NCI-H345 treated with DMSO at 0.1 percent for 48 hours (cell line): ENCODE measurements at regions not wholly inside any gene's neighbourhood (a gene's known extent, or its start where the extent isn't known, plus 50 kb on each side); places are given as distances from the start of the nearest gene placed in this dataset.

Source experiments
- DNase-seq: peaks from one replicate; lab custom pipeline; 2025; ENCODE audit not compliant: unreplicated experiment; lab: John Stamatoyannopoulos, UW

DNA sequence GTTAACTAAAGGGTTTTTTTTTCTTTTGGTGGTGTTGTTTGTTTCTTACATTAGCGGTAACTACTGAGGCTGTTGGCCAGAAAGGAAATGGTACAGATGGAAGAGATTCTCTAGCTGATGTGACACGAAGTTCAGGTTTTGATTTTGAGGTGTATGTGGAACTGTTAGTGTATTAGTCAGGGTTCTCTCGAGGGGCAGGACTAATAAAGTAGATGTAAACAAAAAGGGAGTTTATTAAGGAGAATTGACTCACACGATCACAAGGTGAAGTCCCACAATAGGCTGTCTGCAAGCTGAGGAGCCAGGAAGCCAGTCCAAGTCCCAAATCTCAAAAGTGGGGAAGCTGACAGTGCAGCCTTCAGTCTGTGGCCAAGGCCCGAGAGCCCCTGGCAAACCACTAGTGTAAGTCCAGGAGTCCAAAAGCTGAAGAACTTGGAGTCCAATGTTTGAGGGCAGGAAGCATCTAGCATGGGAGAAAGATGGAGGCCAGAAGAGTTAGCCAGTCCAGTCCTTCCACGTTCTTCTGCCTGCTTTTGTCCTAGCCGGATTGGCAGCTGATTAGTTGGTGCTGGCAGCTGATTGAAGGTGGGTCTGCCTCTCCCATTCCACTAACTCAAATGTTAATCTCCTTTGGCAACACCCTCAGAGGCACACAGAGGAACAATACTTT, 577.6 kb downstream of the EFNB2 start:
- DNase-seq, result no peak

- DNase-seq, result no peak
Measured at GRCh38 chr13:105956921-105957320, 578.5 kb downstream of the EFNB2 start.

- DNase-seq, result no peak
Measured at GRCh38 chr13:105952973-105953290, 582.5 kb downstream of the EFNB2 start.

- DNase-seq, result no peak
Measured at GRCh38 chr13:105952233-105952972, 583.1 kb downstream of the EFNB2 start.

DNA sequence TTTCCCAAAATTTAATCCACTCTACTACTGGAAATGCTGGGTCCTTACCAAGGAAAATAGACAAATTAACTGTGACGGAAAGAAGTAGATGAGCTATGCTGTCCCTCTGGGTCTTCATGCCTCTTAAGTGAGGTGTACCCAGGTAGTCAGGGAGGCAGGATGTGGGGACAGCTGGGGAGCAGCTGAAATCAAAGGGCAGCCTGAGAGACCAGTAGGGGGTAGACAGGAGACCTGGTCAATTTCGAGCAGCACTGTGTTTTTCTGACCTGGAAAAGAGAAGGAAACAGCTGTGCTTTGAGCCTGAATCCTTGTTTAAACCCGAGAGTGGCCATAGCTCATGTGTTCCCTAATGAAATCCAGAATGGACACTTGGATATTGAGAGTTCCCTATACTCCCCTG, 587.3 kb downstream of the EFNB2 start:
- no peak for DNase-seq

DNA sequence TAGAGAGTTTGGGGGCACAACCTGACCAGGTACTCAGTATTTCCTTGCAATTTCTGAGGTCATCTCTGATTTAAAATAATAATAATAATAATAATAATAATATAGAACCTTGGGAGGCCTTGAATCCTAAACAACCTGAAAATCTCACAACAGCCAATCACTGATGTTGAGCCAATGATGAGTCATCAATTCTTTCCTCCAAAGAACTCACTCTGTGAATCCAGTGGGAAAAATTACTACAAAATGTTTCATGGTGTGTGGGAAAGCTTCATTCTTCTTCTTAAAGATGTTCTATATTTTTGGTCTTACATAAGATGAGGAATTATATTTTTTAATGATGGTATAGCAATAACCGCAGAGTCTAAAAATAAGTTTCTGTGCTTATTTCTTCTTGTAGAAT, 594.6 kb downstream of the EFNB2 start:
- no peak for DNase-seq

DNA sequence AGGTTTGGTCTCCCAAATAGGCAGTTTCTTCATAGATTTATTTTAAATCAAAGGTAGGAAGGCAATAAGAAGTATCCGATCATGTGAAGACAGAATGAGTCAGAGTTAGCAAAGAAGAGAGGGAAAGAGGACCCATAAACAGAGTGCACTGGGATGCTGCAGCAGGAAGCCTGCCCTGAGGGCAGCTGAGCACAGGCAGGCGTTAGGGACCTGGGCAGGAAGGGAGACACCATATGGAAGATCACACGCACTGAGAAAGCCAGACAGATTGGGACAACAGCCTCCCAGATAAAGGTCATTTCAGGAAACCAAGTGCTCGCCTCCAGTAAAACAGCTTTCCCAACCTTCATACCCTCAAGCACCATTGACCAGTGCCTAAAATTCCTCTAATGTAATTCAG, 598.0 kb downstream of the EFNB2 start:
- no peak for DNase-seq

GRCh38 chr13:105936816-105937215, 598.6 kb downstream of the EFNB2 start:
- DNase-seq, result no peak

- DNase-seq, result no peak
Measured at GRCh38 chr13:105929505-105929904, 606.0 kb downstream of the EFNB2 start.

DNA sequence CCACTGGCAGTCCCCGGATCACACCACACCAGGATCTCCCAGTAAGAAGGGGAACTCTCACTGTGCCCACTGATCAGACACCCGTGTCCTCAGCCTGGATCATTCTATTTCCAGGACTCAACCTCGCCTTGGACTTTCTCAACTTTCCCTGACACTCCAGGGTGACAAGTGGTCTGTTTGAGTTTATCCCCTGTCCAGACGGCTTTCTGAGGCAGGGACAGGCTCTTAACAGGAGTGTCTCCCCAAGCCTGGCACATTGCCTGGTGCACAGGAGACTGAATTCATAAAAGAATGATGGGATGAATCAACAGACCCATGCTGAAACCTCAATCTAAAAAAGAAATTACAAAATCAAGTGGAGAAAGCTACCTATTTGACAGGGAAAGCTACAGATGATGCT, 606.6 kb downstream of the EFNB2 start:
- DNase-seq, result no peak

DNA sequence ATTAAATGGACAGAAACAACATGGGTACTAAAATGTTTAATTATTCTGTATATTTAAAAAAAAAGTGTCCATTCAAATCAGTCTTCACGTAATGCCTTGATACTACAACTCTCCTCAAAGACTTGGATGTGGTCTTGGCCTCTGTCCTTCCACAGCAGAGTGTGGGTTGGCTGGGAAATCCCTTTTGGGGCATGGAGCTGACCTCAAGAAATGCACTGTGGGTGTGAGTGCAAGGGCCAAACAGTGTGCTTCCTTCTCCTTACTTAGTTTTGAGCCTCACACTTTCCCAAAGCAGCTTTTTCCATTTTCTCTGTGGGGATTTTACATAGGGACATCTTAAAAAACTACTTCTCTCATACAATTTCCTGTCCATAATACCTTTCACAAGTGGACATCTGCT, 607.4 kb downstream of the EFNB2 start:
- DNase-seq, result no peak

GRCh38 chr13:105925496-105925895, 610.0 kb downstream of the EFNB2 start:
- DNase-seq, result no peak

DNA sequence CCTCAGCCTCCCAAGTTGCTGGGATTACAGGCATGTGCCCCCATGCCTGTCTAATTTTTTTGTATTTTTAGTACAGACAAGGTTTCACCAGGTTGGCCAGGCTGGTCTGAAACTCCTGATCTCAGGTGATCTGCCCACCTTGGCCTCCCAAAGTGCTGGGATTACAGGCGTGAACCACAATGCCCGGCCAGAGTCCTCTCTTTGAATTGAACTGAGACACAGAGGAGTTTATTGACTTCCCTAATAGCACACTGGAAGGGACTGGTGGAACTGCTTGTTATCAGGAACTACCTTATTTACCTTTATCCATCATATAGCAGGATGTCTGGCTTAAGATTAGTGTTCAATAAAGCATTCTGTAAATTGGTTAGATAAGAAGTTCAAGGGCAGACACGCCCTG, 613.8 kb downstream of the EFNB2 start:
- no peak for DNase-seq

DNA sequence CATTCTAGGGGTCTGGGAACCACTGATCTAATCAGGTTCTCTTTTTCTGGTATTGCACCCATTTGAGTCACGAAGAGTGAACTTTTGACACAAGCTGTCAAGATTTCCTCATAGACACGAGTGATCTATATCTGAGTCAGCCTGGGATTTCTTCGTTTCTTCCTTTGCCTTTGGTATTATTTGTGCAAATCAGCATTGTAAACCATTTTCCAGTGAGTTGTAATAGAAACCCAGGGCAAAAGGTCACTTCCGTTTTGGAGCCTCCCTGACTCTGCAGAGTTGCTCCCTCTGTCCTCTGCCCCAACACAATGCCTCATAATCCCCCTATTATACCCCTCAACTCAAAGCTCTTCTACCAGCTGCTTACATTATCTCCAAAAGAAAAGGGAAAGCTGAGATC, 615.1 kb downstream of the EFNB2 start:
- DNase-seq, result no peak

DNA sequence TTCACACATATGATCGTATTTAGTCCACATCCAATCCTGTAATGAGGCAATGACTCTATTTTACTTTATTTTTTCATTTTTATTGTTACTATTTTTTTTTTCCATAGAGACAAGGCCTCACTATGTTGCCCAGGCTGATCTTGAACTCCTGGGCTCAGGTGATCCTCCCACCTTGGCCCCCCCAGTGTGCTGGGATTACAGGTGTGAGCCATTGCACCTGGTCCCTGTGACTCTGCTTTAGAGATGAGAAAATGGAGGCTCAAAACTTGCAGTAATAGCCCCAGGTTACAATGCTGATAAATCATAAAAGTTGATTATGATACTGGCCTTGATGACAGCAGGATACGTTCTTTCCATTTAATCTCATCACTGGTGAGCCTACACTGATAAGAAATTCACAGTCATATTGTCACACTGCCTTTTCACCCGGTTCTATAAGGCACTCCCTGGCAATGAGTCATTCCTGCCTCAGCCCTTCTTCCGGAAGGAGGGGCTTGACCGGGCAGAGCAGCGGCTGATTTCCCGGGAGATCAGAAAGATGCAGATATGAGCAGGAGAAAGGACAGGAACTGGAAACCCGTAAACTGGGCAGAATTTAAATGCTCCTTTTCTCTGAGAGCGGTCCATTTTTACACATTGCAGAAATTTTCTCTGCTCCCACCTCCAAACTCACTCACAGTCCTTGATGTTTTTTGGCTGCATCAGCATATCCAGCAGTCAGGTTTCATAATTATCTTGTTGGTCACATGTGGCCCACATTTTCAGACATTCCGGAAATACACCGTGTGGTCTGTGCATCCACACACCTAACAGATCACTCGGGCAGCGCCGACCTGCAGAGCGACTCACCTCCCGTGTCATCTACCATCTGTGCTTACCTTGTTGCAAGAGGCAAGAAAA, 616.4 kb downstream of the EFNB2 start:
- no peak for DNase-seq

GRCh38 chr13:105915146-105915850, 620.2 kb downstream of the EFNB2 start:
- no peak for DNase-seq

- no peak for DNase-seq
Measured at GRCh38 chr13:105914291-105915036, 621.0 kb downstream of the EFNB2 start.

DNA sequence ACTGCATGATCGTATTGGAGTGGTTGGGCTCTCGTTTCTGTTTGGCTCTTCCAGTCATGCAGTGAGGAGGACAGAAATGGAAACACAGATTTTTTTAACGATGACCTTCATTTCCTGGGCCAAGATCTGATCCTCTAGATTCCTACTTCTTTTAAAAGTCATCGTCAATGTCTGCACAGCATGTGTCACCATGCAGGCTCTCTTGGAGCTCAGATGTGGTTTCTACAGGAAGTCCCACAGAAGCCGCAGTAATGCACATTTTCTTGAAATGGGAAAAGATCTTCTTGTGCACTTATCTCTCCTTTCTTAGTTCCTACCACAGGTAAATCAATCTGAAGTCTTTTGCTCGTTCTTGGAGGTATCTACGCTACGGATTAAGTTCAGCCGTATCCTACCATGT, 626.9 kb downstream of the EFNB2 start:
- no peak for DNase-seq

DNA sequence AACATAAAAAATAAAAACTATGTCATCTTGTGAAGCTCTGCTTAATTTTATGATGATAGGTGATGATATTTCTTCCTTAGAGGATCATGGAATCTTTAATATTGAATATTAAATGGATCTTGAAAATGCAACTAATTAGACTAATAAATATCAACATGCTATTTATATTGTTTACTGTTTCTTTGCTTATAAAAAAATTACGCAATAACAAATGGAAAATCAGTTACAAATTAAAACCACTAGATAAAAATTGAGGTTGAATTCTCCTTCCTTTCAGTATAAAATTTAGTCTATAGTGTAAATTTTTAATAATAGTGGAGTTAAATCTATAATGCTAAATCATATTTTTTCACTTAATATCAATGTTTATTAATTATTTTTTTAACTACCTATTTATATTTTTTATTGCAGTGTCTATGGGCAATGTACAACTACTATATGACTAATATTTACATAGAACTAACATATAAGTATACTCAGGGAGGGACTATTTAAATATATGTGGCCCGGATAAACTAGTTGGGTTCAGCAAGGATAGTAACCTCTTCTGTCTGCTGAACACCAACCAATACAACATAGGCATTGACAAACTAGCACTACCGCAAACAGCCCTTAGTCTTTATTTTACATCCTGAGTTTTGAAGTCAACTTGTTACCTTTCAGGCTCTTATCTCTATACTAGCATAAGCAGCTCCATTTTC, 628.0 kb downstream of the EFNB2 start:
- no peak for DNase-seq

GRCh38 chr13:105906746-105907145, 628.7 kb downstream of the EFNB2 start:
- DNase-seq, result no peak
